ENCODE measurements at regions not wholly inside any gene's neighbourhood (a gene's known extent, or its start where the extent isn't known, plus 50 kb on each side); places are given as distances from the start of the nearest gene placed in this dataset.
A peak's percentile ranks its signal among the peaks of the same experiment; 100 is the strongest.
"Not testable (repeated sequence)": the region's sequence is repeated elsewhere in the genome, so short reads cannot be mapped to it uniquely, and the experiment has no call there.

- DNase-seq (ENCODE audit: low spot score), result no peak
These were observed 102.9 kb upstream of the ETV1 start for GRCh38 chr7:14092331-14092730.

- DNase-seq (ENCODE audit: low spot score), result no peak
These were observed 96.4 kb upstream of the ETV1 start for GRCh38 chr7:14085901-14086300.

GRCh38 chr7:14083761-14084160 lies 94.3 kb upstream of the ETV1 start:
- no peak for DNase-seq (ENCODE audit: low spot score)

GRCh38 chr7:14073988-14074387 lies 84.5 kb upstream of the ETV1 start:
- peak; percentile 55 for DNase-seq (ENCODE audit: low spot score)

GRCh38 chr7:14073543-14073942 lies 84.1 kb upstream of the ETV1 start:
- DNase-seq (ENCODE audit: low spot score), result peak; percentile 19

- DNase-seq (ENCODE audit: low spot score), result no peak
These were observed 81.6 kb upstream of the ETV1 start for GRCh38 chr7:14071045-14071444.

- DNase-seq (ENCODE audit: low spot score), result no peak
These were observed 80.5 kb upstream of the ETV1 start for GRCh38 chr7:14069961-14070360.

- DNase-seq (ENCODE audit: low spot score), result not testable (repeated sequence)
These were observed 77.3 kb upstream of the ETV1 start for GRCh38 chr7:14066783-14067182.

- no peak for DNase-seq (ENCODE audit: low spot score)
These were observed 75.8 kb upstream of the ETV1 start for GRCh38 chr7:14065286-14065685.

- DNase-seq (ENCODE audit: low spot score), result no peak
These were observed 66.3 kb upstream of the ETV1 start for GRCh38 chr7:14055813-14056212.

GRCh38 chr7:14054125-14054524 lies 64.7 kb upstream of the ETV1 start:
- DNase-seq (ENCODE audit: low spot score), result no peak

GRCh38 chr7:14048889-14049288 lies 59.4 kb upstream of the ETV1 start:
- no peak for DNase-seq (ENCODE audit: low spot score)

- no peak for DNase-seq (ENCODE audit: low spot score)
These were observed 58.4 kb upstream of the ETV1 start for GRCh38 chr7:14047709-14048399.

GRCh38 chr7:14045651-14046050 lies 56.2 kb upstream of the ETV1 start:
- DNase-seq (ENCODE audit: low spot score), result no peak

- no peak for DNase-seq (ENCODE audit: low spot score)
These were observed 51.1 kb upstream of the ETV1 start for GRCh38 chr7:14040528-14040927.

Data from COLO829 (cell line).